HG02678 (cell line): ENCODE measurements at regions not wholly inside any gene's neighbourhood (a gene's known extent, or its start where the extent isn't known, plus 50 kb on each side); places are given as distances from the start of the nearest gene placed in this dataset.

Source experiments
- ATAC-seq: cut with Tn5 transposase; IDR thresholded peaks from one replicate; pipeline ENCODE4 v1.9.1; 2021; ENCODE audit warnings: mild to moderate bottlenecking, moderate library complexity; ENCODE audit not compliant: unreplicated experiment

GRCh38 chr5:160508780-160509361 lies 87.2 kb downstream of the PTTG1 start:
- ATAC-seq, result peak; percentile 69

GRCh38 chr5:160511280-160511929 lies 89.8 kb downstream of the PTTG1 start:
- ATAC-seq, result no peak
